OCI-LY1 (cell line): ENCODE measurements at regions not wholly inside any gene's neighbourhood (a gene's known extent, or its start where the extent isn't known, plus 50 kb on each side); places are given as distances from the start of the nearest gene placed in this dataset.

Experiments used
- CTCF ChIP-seq: fragments of 200-600 bp; sonication (generic), shearing (Covaris generic); IDR thresholded peaks from 2 replicates; pipeline ENCODE4 v1.5.1; 2017; ENCODE audit warnings: mild to moderate bottlenecking, antibody characterized with exemption, low read length, moderate library complexity, mixed read lengths
- EZH2 ChIP-seq: fragments of 200-600 bp; sonication (generic), shearing (Covaris generic); IDR thresholded peaks from 2 replicates; pipeline ENCODE4 v1.8.0; 2017; ENCODE audit warnings: borderline replicate concordance, mixed run types, mild to moderate bottlenecking, antibody characterized with exemption, low read length, moderate library complexity, mixed read lengths

GRCh38 chr3:82177774-82178173 is 416.3 kb upstream of the GBE1 start:
- TF ChIP-seq CTCF, result no peak
- TF ChIP-seq EZH2, result no peak
